ENCODE measurements at regions not wholly inside any gene's neighbourhood (a gene's known extent, or its start where the extent isn't known, plus 50 kb on each side); places are given as distances from the start of the nearest gene placed in this dataset.
A peak's percentile ranks its signal among the peaks of the same experiment; 100 is the strongest.
"Not testable (repeated sequence)": the region's sequence is repeated elsewhere in the genome, so short reads cannot be mapped to it uniquely, and the experiment has no call there.

- peak in 4 of 6 experiments; percentile 22 to 32 (median 27) for TF ChIP-seq CTCF (IDR thresholded peaks at IDR 0.05)
- TF ChIP-seq POLR2A (IDR thresholded peaks at IDR 0.05), result not testable (repeated sequence)
These were observed 62.3 kb upstream of the TP53BP2 start for GRCh38 chr1:223907943-223908587.
